ENCODE measurements at regions not wholly inside any gene's neighbourhood (a gene's known extent, or its start where the extent isn't known, plus 50 kb on each side); places are given as distances from the start of the nearest gene placed in this dataset.

GRCh38 chr10:52992567-52992966, 220.0 kb upstream of the MBL2 start:
- no peak overlapping the region for H3K4me3 ChIP-seq (ENCODE audit: control extremely low read depth in 1 of 5, extremely low read depth in 1 of 5, insufficient read depth in 1 of 5, low read depth in 2 of 5, low read length in 4 of 5)
- H3K36me3 ChIP-seq (replicated peaks in 1 of 2; ENCODE audit: control extremely low read depth in 1 of 2, control insufficient read depth in 1 of 2, extremely low read depth in 1 of 2, insufficient read depth in 2 of 2, low read length in 1 of 2), result no peaks in the 10 kb centered on the region
- no peak overlapping the region for H3K27ac Mint-ChIP-seq
- ATAC-seq (ENCODE audit: low read depth) (no peak), DNase-seq (no peak)
- ChIA-PET POLR2A (no interaction called here), CTCF (no interaction called here)
- peaks cover 3% of the 10 kb centered on the region for H3K9me3 Mint-ChIP-seq (ENCODE audit: insufficient read depth)
- TF ChIP-seq EZH2 (IDR thresholded peaks at IDR 0.05; ENCODE audit: borderline replicate concordance, insufficient read depth, low read depth, low read length, poor library complexity, severe bottlenecking), result no peak
- TF ChIP-seq CTCF (IDR thresholded peaks at IDR 0.05), result no peak
- H3K79me2 ChIP-seq (ENCODE audit: control insufficient read depth, insufficient read depth, low read length), result no peaks in the 10 kb centered on the region
- H3K4me1 ChIP-seq (ENCODE audit: control insufficient read depth in 2 of 2, insufficient read depth in 2 of 2, low read length in 2 of 2), result no peaks in the 10 kb centered on the region
- no peaks in the 10 kb centered on the region for H3K27me3 Mint-ChIP-seq
- intact Hi-C loops (cut with micrococcal nuclease), result no loop called here
- no peaks in the 10 kb centered on the region for H4K20me1 ChIP-seq (ENCODE audit: control insufficient read depth, insufficient read depth, low read length, poor library complexity, severe bottlenecking)
- no peak overlapping the region for H2AFZ ChIP-seq (ENCODE audit: insufficient read depth, low read depth, low read length, poor library complexity, severe bottlenecking)
- H3K27ac ChIP-seq (ENCODE audit: low read length in 2 of 2), result no peak overlapping the region
- H3K9ac ChIP-seq (ENCODE audit: low read length), result no peak overlapping the region
- no peaks in the 10 kb centered on the region for H3K27me3 ChIP-seq (replicated peaks in 1 of 4; ENCODE audit: control extremely low read depth in 1 of 4, control insufficient read depth in 3 of 4, insufficient read depth in 4 of 4, low read length in 3 of 4)
- H3K4me3 Mint-ChIP-seq, result no peak overlapping the region
- H3K4me2 ChIP-seq (replicated peaks; ENCODE audit: low read depth, low read length, poor library complexity, severe bottlenecking), result no peak overlapping the region
- no peaks in the 10 kb centered on the region for H3K4me1 Mint-ChIP-seq
- no peaks in the 10 kb centered on the region for H3K9me3 ChIP-seq (ENCODE audit: control extremely low read depth in 1 of 3, control insufficient read depth in 2 of 3, insufficient read depth in 1 of 3, low read length in 2 of 3)
- no CpG with 5 or more reads among the region's 1 CpG for WGBS (ENCODE audit: insufficient coverage)

- H3K27me3 Mint-ChIP-seq, result no peaks in the 10 kb centered on the region
- no CpG with 5 or more reads among the region's 2 CpGs for WGBS (ENCODE audit: insufficient coverage)
- H3K4me2 ChIP-seq (replicated peaks; ENCODE audit: low read depth, low read length, poor library complexity, severe bottlenecking), result no peak overlapping the region
- CTCF ChIA-PET, result no interaction called here
- H3K9me3 ChIP-seq (ENCODE audit: control extremely low read depth in 1 of 3, control insufficient read depth in 2 of 3, insufficient read depth in 1 of 3, low read length in 2 of 3), result no peaks in the 10 kb centered on the region
- H3K27ac ChIP-seq (ENCODE audit: low read length in 2 of 2), result no peak overlapping the region
- H3K9me3 Mint-ChIP-seq (ENCODE audit: insufficient read depth), result peaks cover 3% of the 10 kb centered on the region
- H3K4me3 ChIP-seq (ENCODE audit: control extremely low read depth in 1 of 5, extremely low read depth in 1 of 5, insufficient read depth in 1 of 5, low read depth in 2 of 5, low read length in 4 of 5), result no peak overlapping the region
- TF ChIP-seq EZH2 (IDR thresholded peaks at IDR 0.05; ENCODE audit: borderline replicate concordance, insufficient read depth, low read depth, low read length, poor library complexity, severe bottlenecking) (no peak), CTCF (IDR thresholded peaks at IDR 0.05) (no peak)
- no peaks in the 10 kb centered on the region for H3K36me3 ChIP-seq (replicated peaks in 1 of 2; ENCODE audit: control extremely low read depth in 1 of 2, control insufficient read depth in 1 of 2, extremely low read depth in 1 of 2, insufficient read depth in 2 of 2, low read length in 1 of 2)
- no peak overlapping the region for H2AFZ ChIP-seq (ENCODE audit: insufficient read depth, low read depth, low read length, poor library complexity, severe bottlenecking)
- POLR2A ChIA-PET, result no interaction called here
- no peaks in the 10 kb centered on the region for H4K20me1 ChIP-seq (ENCODE audit: control insufficient read depth, insufficient read depth, low read length, poor library complexity, severe bottlenecking)
- no peak overlapping the region for H3K27ac Mint-ChIP-seq
- no peaks in the 10 kb centered on the region for H3K79me2 ChIP-seq (ENCODE audit: control insufficient read depth, insufficient read depth, low read length)
- no peaks in the 10 kb centered on the region for H3K27me3 ChIP-seq (replicated peaks in 1 of 4; ENCODE audit: control extremely low read depth in 1 of 4, control insufficient read depth in 3 of 4, insufficient read depth in 4 of 4, low read length in 3 of 4)
- DNase-seq (no peak), ATAC-seq (ENCODE audit: low read depth) (no peak)
- intact Hi-C loops (cut with micrococcal nuclease), result no loop called here
- no peaks in the 10 kb centered on the region for H3K4me1 ChIP-seq (ENCODE audit: control insufficient read depth in 2 of 2, insufficient read depth in 2 of 2, low read length in 2 of 2)
- H3K4me3 Mint-ChIP-seq, result no peak overlapping the region
- no peaks in the 10 kb centered on the region for H3K4me1 Mint-ChIP-seq
- H3K9ac ChIP-seq (ENCODE audit: low read length), result no peak overlapping the region
Measured at GRCh38 chr10:52988923-52989322, 216.3 kb upstream of the MBL2 start.

Measured in B cell (primary cell).